MG63 (cell line): ENCODE measurements at regions not wholly inside any gene's neighbourhood (a gene's known extent, or its start where the extent isn't known, plus 50 kb on each side); places are given as distances from the start of the nearest gene placed in this dataset.
A peak's percentile ranks its signal among the peaks of the same experiment; 100 is the strongest.
"Not testable (repeated sequence)": the region's sequence is repeated elsewhere in the genome, so short reads cannot be mapped to it uniquely, and the experiment has no call there.

Source experiments
- DNase-seq: peaks from one replicate; pipeline ENCODE4 v3.0.0-alpha.2; 2020
- H3K27me3 ChIP-seq: fragments of 250-450 bp; sonication (Bioruptor Pico); 2 replicates; pipeline ENCODE4 v1.5.1; 2020; ENCODE audit warnings: mild to moderate bottlenecking, moderate library complexity
- H3K36me3 ChIP-seq: fragments of 250-450 bp; sonication (Bioruptor Pico); 2 replicates; pipeline ENCODE4 v1.5.1; 2020; ENCODE audit warnings: mild to moderate bottlenecking, moderate library complexity
- H3K4me3 ChIP-seq: fragments of 250-450 bp; sonication (Bioruptor Pico); 2 replicates; pipeline ENCODE4 v1.5.1; 2020; ENCODE audit warnings: mild to moderate bottlenecking, moderate library complexity
- H3K9me3 ChIP-seq: fragments of 250-450 bp; sonication (Bioruptor Pico); 2 replicates; pipeline ENCODE4 v1.5.1; 2020; ENCODE audit warnings: mild to moderate bottlenecking, moderate library complexity

GRCh38 chr3:185995352-185995751, 57.5 kb upstream of the TRA2B start:
- Histone ChIP-seq H3K4me3 (no peak overlapping the region), H3K9me3 (no peaks in the 10 kb centered on the region), H3K36me3 (no peaks in the 10 kb centered on the region), H3K27me3 (no peaks in the 10 kb centered on the region)
- peak; percentile 49 for DNase-seq

GRCh38 chr3:185992831-185993374, 55.1 kb upstream of the TRA2B start:
- no peaks in the 10 kb centered on the region for H3K9me3 ChIP-seq
- H3K36me3 ChIP-seq = no peaks in the 10 kb centered on the region
- no peaks in the 10 kb centered on the region for H3K27me3 ChIP-seq
- H3K4me3 ChIP-seq = no peak overlapping the region
- peak; percentile 72 for DNase-seq

GRCh38 chr3:185990995-185991394, 53.2 kb upstream of the TRA2B start:
- DNase-seq, H3K36me3 ChIP-seq, H3K9me3 ChIP-seq, H3K27me3 ChIP-seq, H3K4me3 ChIP-seq: not testable (repeated sequence)

- Histone ChIP-seq H3K36me3 (no peaks in the 10 kb centered on the region), H3K4me3 (no peak overlapping the region), H3K27me3 (no peaks in the 10 kb centered on the region), H3K9me3 (no peaks in the 10 kb centered on the region)
- DNase-seq = no peak
These were observed 51.7 kb upstream of the TRA2B start for GRCh38 chr3:185989511-185989910.

GRCh38 chr3:185988816-185989175, 51.0 kb upstream of the TRA2B start:
- H3K27me3 ChIP-seq = no peaks in the 10 kb centered on the region

GRCh38 chr3:185988080-185988815, 50.4 kb upstream of the TRA2B start:
- no peaks in the 10 kb centered on the region for H3K9me3 ChIP-seq
- H3K4me3 ChIP-seq = no peak overlapping the region
- no peak for DNase-seq
- no peaks in the 10 kb centered on the region for H3K27me3 ChIP-seq
- no peaks in the 10 kb centered on the region for H3K36me3 ChIP-seq

More at GRCh38 chr3:185988816-185989175, 51.0 kb upstream of the TRA2B start:
- Histone ChIP-seq H3K9me3 (no peaks in the 10 kb centered on the region), H3K4me3 (no peak overlapping the region), H3K36me3 (no peaks in the 10 kb centered on the region)
- DNase-seq = peak; percentile 60
